Activated T-cell treated with anti-CD3 and anti-CD28 coated beads for 48 hours (primary cell): ENCODE measurements at regions not wholly inside any gene's neighbourhood (a gene's known extent, or its start where the extent isn't known, plus 50 kb on each side); places are given as distances from the start of the nearest gene placed in this dataset.
"Not testable (repeated sequence)": the region's sequence is repeated elsewhere in the genome, so short reads cannot be mapped to it uniquely, and the experiment has no call there.

Experiments
- DNase-seq: peaks from one replicate; pipeline ENCODE4 v3.0.0-alpha.2; 2020; ENCODE audit warnings: low read depth

GRCh38 chr6:153411070-153411648 is 280.1 kb upstream of the RGS17 start:
- DNase-seq = no peak

DNA sequence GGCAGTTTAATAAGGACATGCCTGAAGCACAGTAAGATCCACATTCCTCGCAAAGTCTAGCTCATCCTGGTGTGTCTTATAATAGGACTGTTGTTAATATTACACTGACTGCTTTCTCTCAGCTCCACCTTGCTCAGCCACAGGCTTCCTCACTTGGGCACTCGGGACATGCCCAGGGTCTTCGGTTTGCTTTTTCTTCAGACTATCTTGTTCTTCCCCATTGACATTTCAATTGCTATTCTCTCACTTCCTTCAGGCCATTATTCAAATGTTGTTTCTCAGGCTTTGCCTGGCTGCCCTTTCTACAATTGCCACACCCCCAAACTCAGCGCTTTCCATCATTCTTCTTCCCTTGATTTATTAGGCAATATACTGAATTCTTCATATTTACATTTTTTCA is 274.8 kb upstream of the RGS17 start:
- no peak for DNase-seq

DNA sequence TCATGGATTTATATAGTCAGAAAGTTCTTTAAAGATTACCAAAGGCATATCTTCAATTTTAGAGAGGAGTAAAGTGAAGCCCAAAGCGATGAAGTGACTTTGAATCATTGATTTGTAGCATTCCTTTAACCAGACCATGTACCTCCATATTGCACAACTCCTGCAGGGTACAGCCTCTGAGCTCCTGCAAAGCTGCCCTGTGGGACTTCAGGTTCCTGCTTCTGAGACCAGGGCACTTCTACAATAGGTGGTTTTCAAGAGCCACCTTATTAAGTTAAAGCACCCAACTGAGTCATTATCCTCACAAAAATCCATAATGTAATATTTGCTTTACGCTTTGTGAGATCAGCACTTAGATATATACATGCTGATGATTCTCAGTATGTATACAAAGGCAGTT is 270.7 kb upstream of the RGS17 start:
- no peak for DNase-seq

DNA sequence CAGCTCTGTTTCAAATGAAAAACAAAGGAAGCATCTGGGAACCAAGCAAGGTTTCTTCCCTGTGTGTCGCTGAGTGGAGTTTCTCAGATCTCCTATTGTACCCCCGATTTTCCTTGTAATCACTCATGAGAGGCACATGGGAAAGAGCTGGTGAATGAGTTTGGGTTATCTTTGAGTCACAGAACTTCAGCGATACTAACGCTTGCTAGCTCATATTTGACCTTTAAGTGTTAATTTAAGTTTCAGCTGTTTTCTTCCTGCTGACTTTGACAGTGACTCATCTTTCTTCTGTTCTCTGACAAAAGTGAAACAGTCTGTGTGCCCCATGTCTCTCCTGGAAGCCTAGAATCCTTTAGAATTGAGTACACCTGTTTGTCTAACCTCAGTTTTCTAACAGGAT is 261.1 kb upstream of the RGS17 start:
- DNase-seq = no peak

GRCh38 chr6:153373869-153374268 is 242.8 kb upstream of the RGS17 start:
- no peak for DNase-seq

- DNase-seq = no peak
Observed at GRCh38 chr6:153368131-153368530, 237.0 kb upstream of the RGS17 start.

GRCh38 chr6:153367021-153367420 is 235.9 kb upstream of the RGS17 start:
- DNase-seq = no peak

DNA sequence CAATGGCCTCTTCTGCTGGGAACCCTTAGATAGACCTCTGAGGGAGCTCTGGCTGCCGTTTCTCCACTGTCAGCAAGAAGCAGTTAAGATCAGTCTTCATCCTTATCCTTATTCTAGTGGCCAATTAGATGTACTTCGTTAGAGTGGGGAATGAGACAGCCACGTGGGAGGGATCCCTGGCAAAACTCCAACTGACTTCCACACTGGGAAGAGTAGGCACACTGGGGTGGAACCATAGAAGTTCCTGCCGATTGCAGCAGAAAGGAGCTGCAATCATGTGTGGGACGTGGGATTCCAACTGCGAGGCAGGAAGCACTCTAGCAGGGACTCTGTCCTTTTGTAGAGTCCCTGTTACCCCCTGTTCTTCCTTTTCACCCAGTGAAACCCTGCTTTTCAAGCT is 226.3 kb upstream of the RGS17 start:
- DNase-seq = no peak

DNA sequence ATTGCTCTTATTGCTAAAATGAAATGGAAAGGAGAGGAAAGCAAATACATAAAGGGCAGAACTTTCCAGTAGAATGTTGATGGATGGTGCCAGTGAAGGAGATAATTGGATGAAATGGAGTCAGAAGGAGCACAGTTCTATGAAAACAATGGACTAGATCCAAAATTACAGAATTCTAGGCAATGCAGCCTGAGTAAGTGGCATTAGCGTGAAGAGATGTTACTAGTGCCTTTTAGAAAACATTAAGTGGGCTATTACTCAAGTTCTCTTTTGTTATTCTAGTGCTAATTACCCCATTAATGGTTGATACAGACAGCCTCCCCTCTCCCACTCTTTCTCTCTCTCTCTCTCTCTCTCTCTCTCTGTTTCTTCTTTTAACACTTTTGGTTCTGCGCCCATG is 209.5 kb upstream of the RGS17 start:
- DNase-seq = no peak

DNA sequence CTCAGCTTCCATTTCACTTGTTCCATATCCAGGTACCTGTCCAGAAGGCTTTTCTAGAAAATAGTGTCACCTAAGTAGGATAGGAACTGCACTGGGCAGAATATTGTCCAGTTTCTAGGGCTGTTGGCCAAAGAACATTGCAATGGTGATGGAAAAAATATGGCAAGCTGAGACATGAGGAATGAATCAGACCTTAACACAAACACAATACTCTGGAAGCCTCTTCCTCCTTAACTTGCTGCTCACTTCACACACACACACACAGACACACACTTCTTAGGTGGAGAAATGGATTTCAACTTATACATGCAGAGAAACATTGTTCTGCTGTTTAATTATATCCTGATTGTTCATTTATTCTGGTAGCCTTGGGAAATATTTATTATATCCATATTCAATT is 203.0 kb upstream of the RGS17 start:
- DNase-seq = no peak

- not testable (repeated sequence) for DNase-seq
Observed at GRCh38 chr6:153331221-153331620, 200.1 kb upstream of the RGS17 start.

DNA sequence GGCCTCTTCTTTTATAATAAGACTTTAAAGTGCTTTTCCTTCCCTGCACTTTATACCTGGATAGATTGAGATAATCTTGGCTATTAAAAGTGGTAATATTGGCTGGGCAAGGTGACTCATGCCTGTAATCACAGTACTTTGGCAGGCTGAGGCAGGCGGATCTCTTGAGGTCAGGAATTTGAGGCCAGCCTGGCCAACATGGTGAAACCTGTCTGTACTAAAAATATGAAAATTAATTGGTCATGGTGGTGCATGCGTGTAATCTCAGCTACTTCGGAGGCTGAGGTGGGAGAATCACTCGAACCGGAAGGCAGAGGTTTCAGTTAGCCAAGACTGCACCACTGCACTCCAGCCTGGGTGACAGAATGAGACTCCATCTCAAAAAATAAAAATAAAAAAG is 197.1 kb upstream of the RGS17 start:
- no peak for DNase-seq

- no peak for DNase-seq
Observed at GRCh38 chr6:153325661-153326060, 194.6 kb upstream of the RGS17 start.

GRCh38 chr6:153312634-153313033 is 181.6 kb upstream of the RGS17 start:
- peak; percentile 13 for DNase-seq

DNA sequence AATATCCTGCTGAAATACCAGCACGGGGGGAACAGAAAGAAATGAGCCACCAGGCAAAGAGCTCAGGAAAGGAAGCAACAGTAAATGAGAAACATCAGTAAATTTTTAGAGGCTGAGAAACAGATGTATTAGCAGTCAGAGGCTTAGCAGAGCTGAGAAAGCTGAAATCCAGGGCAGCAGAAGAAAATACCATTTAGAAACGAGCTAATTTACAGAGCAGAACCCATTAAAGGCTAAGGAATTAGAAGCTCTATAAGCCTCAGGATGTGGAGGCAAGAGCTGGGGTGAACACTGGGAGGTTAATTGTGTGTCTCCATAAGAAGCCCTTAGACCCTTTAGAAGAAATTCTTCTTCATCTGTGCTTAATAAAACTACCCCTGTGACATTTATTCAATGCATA is 178.6 kb upstream of the RGS17 start:
- DNase-seq = no peak

GRCh38 chr6:153302133-153302532 is 171.1 kb upstream of the RGS17 start:
- DNase-seq = no peak

- DNase-seq = no peak
Observed at GRCh38 chr6:153301602-153302001, 170.5 kb upstream of the RGS17 start.

DNA sequence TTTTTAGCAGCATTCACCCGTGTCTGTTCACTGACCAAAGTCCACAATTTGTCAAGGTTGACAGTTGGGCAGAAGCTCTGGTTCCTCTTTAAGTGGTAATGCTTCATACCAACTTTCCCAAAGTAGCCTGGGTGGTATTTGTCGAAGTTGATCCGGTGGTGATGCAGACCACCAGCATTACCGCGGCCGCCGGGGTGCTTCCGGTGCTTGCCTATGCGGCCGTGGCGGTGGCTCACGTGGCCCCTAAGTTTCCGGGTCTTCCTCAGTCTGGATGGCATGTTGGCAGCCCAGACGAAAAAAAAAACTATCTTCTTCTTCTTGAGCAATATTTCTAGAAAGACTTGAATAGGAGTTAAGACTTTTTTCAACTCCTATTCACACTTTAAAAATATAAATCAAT is 151.4 kb upstream of the RGS17 start:
- not testable (repeated sequence) for DNase-seq

GRCh38 chr6:153275997-153276396 is 144.9 kb upstream of the RGS17 start:
- no peak for DNase-seq

DNA sequence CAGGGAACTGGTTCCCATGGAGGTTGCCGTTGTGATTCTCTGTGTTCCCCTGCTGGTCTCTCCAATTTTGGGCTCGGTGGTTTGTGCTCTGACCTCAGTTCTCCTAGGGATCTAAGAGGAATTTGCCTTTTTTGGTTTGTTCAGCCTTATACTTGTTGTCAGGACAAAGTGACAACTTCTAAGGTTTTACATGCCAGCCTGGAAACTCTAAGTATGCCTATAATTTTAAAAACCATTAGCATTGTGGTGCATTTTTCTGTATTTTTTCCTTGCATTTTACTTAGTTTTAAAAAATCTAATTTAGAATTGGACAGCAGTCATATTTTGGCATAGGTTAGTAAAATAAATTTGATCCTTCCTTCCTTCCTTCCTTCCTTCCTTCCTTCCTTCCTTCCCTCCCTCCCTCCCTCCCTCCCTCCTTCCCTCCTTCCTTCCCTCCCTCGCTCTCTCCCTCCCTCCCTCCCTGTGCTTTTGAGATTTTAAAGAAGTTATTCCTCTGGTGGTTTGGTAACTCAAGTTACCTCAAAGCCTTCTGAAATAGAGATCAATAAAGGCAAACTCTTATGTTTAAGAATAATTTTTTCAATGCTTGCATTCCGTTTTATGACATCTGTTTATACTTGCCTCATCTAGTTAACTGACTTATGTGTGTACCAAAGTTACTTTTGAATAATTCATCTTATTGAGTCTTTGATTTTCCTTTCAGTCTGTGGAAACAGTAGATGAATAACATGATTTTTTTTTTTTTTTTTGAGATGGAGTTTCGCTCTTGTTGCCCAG is 141.3 kb upstream of the RGS17 start:
- DNase-seq = no peak

- DNase-seq = no peak
Observed at GRCh38 chr6:153263489-153263888, 132.4 kb upstream of the RGS17 start.

GRCh38 chr6:153251326-153251725 is 120.2 kb upstream of the RGS17 start:
- DNase-seq = no peak

DNA sequence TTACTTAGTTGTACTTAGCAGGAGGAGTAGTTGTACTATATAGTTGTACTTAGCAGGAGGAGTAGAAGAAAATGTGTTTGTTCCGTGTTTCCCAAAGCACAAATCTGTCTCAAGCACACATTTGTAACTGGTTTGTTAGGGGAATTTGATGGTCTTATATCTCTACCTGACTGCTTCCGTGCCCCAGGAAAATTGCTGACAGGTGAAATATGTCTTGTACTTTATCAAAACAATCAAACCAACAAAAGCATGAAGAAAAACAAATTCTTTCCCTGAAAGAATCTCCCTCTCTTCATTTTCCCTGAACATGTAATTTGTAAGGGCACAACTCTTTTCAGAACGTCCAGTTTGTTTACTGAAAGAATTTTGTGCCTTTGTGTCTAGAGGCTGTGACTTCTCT is 106.6 kb upstream of the RGS17 start:
- DNase-seq = no peak

GRCh38 chr6:153231048-153231646 is 100.1 kb upstream of the RGS17 start:
- peak; percentile 33 for DNase-seq
